HEK293 (cell line): ENCODE measurements at regions not wholly inside any gene's neighbourhood (a gene's known extent, or its start where the extent isn't known, plus 50 kb on each side); places are given as distances from the start of the nearest gene placed in this dataset.

Experiments used
- CTCF ChIA-PET: fragments of 350-600 bp; formaldehyde crosslinking; extraction: SDS; loops from one replicate; lab custom pipeline; 2021; ENCODE audit warnings: antibody characterized with exemption; lab: Yijun Ruan, JAX
- POLR2A ChIA-PET: fragments of 300-600 bp; formaldehyde crosslinking; extraction: SDS; loops from one replicate; lab custom pipeline; 2020; ENCODE audit warnings: antibody characterized with exemption, inconsistent platforms; lab: Yijun Ruan, JAX
- H3K27ac ChIP-seq: fragments of 200-500 bp; sonication (Bioruptor generic); 2 replicates; pipeline ENCODE4 v1.5.1; 2014; ENCODE audit warnings: low read depth, low read length, control low read depth, inconsistent platforms; ENCODE audit errors: extremely low read depth
- H3K36me3 ChIP-seq, 2 experiments: fragments of 200-500 bp in 1 of 2; sonication (Bioruptor generic) in 1 of 2; 1 replicate in 1 of 2; 2 replicates in 1 of 2; pipeline ENCODE4 v1.5.1; 2014 to 2017; ENCODE audit warnings: inconsistent platforms in 2 of 2, low read length in 2 of 2; ENCODE audit not compliant: control insufficient read depth in 2 of 2, insufficient read depth in 1 of 2
- H3K4me1 ChIP-seq: fragments of 200-500 bp; sonication (Bioruptor generic); 2 replicates; pipeline ENCODE4 v1.5.1; 2014; ENCODE audit warnings: mild to moderate bottlenecking, low read length, inconsistent platforms; ENCODE audit not compliant: control insufficient read depth, insufficient read depth
- H3K4me3 ChIP-seq: 2 replicates; pipeline ENCODE4 v1.5.1; 2011; ENCODE audit warnings: low read depth, mild to moderate bottlenecking, control low read depth, low read length, moderate library complexity
- H3K9me3 ChIP-seq: fragments of 200-500 bp; sonication (Bioruptor generic); 2 replicates; pipeline ENCODE4 v1.5.1; 2014; ENCODE audit warnings: low read depth, low read length, inconsistent platforms; ENCODE audit not compliant: control insufficient read depth, insufficient read depth
- GLI4 ChIP-seq: fragments of 450-650 bp; formaldehyde crosslinking; IDR thresholded peaks from 2 replicates; pipeline ENCODE4 v1.5.1; 2016; ENCODE audit warnings: missing biosample characterization, missing genetic modification characterization
- HOXA7 ChIP-seq: sonication (generic); formaldehyde crosslinking; IDR thresholded peaks from 2 replicates; pipeline ENCODE4 v1.8.1; 2022; ENCODE audit warnings: missing genetic modification reagents, borderline replicate concordance
- PRDM10 ChIP-seq: fragments of 450-650 bp; formaldehyde crosslinking; IDR thresholded peaks from 2 replicates; pipeline ENCODE4 v1.5.1; 2016; ENCODE audit warnings: missing biosample characterization, missing genetic modification characterization
- SCRT1 ChIP-seq: fragments of 450-650 bp; formaldehyde crosslinking; IDR thresholded peaks from 2 replicates; pipeline ENCODE4 v1.5.1; 2016; ENCODE audit warnings: missing biosample characterization, missing genetic modification characterization, borderline replicate concordance
- TRIM28 ChIP-seq: IDR thresholded peaks from 2 replicates; pipeline ENCODE4 v1.6.1; 2011; ENCODE audit warnings: low read length, control low read depth, borderline replicate concordance
- ZBTB6 ChIP-seq: fragments of 450-650 bp; formaldehyde crosslinking; IDR thresholded peaks from 2 replicates; pipeline ENCODE4 v1.5.1; 2017; ENCODE audit warnings: missing biosample characterization, missing genetic modification characterization
- ZFP37 ChIP-seq: fragments of 450-650 bp; formaldehyde crosslinking; IDR thresholded peaks from 2 replicates; pipeline ENCODE4 v1.5.1; 2016; ENCODE audit warnings: missing biosample characterization, missing genetic modification characterization
- ZFP41 ChIP-seq: fragments of 450-650 bp; formaldehyde crosslinking; IDR thresholded peaks from 2 replicates; pipeline ENCODE4 v1.5.1; 2016; ENCODE audit warnings: missing biosample characterization, missing genetic modification characterization, borderline replicate concordance
- ZNF10 ChIP-seq: fragments of 450-650 bp; formaldehyde crosslinking; IDR thresholded peaks from 2 replicates; pipeline ENCODE4 v1.5.1; 2017; ENCODE audit warnings: missing biosample characterization, missing genetic modification characterization
- ZNF146 ChIP-seq: fragments of 450-650 bp; formaldehyde crosslinking; IDR thresholded peaks from 2 replicates; pipeline ENCODE4 v1.5.1; 2016; ENCODE audit warnings: missing biosample characterization, missing genetic modification characterization
- ZNF302 ChIP-seq: fragments of 450-650 bp; formaldehyde crosslinking; IDR thresholded peaks from 2 replicates; pipeline ENCODE4 v1.5.1; 2016; ENCODE audit warnings: missing biosample characterization, missing genetic modification characterization, low read depth
- ZNF37A ChIP-seq: fragments of 450-650 bp; IDR thresholded peaks from 2 replicates; pipeline ENCODE4 v1.5.1; 2018; ENCODE audit warnings: missing biosample characterization, missing genetic modification characterization
- ZNF423 ChIP-seq: fragments of 450-650 bp; formaldehyde crosslinking; IDR thresholded peaks from 2 replicates; pipeline ENCODE4 v1.5.1; 2016; ENCODE audit warnings: missing biosample characterization, missing genetic modification characterization
- ZNF501 ChIP-seq: fragments of 450-650 bp; formaldehyde crosslinking; IDR thresholded peaks from 2 replicates; pipeline ENCODE4 v1.5.1; 2016; ENCODE audit warnings: missing biosample characterization, missing genetic modification characterization
- ZNF513 ChIP-seq: fragments of 450-650 bp; IDR thresholded peaks from 2 replicates; pipeline ENCODE4 v1.5.1; 2018; ENCODE audit warnings: missing biosample characterization, missing genetic modification characterization
- ZNF529 ChIP-seq: fragments of 450-650 bp; formaldehyde crosslinking; IDR thresholded peaks from 2 replicates; pipeline ENCODE4 v1.5.1; 2017; ENCODE audit warnings: missing genetic modification characterization, missing biosample characterization; ENCODE audit not compliant: insufficient replicate concordance
- ZNF555 ChIP-seq: fragments of 450-650 bp; formaldehyde crosslinking; conservative IDR thresholded peaks from 2 replicates; pipeline ENCODE4 v1.5.1; 2017; ENCODE audit warnings: missing biosample characterization, mild to moderate bottlenecking, missing genetic modification characterization, inconsistent platforms
- ZNF692 ChIP-seq: fragments of 450-650 bp; formaldehyde crosslinking; IDR thresholded peaks from 2 replicates; pipeline ENCODE4 v1.5.1; 2016; ENCODE audit warnings: missing biosample characterization, missing genetic modification characterization
- ZNF792 ChIP-seq: fragments of 450-650 bp; formaldehyde crosslinking; IDR thresholded peaks from 2 replicates; pipeline ENCODE4 v1.5.1; 2016; ENCODE audit warnings: missing biosample characterization, missing genetic modification characterization

- no peak for TF ChIP-seq ZNF513 (tag by site-specific recombination)
- no peak for TF ChIP-seq ZNF302 (tag by site-specific recombination)
- TF ChIP-seq ZNF692 (tag by site-specific recombination), result no peak
- no peak for TF ChIP-seq ZFP37
- no peak for TF ChIP-seq PRDM10 (tag by site-specific recombination)
- no peak for TF ChIP-seq TRIM28
- TF ChIP-seq ZNF37A (tag by site-specific recombination), result no peak
- TF ChIP-seq SCRT1 (tag by site-specific recombination), result 0 out of 2 replicates have a peak, but pooled peaks have one; percentile 8
- TF ChIP-seq ZNF501 (tag by site-specific recombination), result no peak
Observed at GRCh38 chr2:209368914-209369313, 54.9 kb upstream of the MAP2 start (continued).

GRCh38 chr2:209369656-209370055 is 54.2 kb upstream of the MAP2 start:
- H3K27ac ChIP-seq, result no peak overlapping the region
- ChIA-PET CTCF (interaction anchor here (4.0 kb wide), 1 partner anchor 35 kb away, joined by 25 read pairs; no protein-coding TSS in a partner anchor), POLR2A (interaction anchor here (0.7 kb wide), 1 partner anchor 56 kb away, joined by 3 read pairs; no protein-coding TSS in a partner anchor)

GRCh38 chr2:209371407-209371806 is 52.4 kb upstream of the MAP2 start:
- H3K4me1 ChIP-seq, result peaks cover 14% of the 10 kb centered on the region
- no peaks in the 10 kb centered on the region for H3K9me3 ChIP-seq
- H3K36me3 ChIP-seq, result no peaks in the 10 kb centered on the region
- H3K27ac ChIP-seq, result no peak overlapping the region
- H3K4me3 ChIP-seq, result no peak overlapping the region
- ChIA-PET CTCF (no interaction called here), POLR2A (no interaction called here)
- no peak for TF ChIP-seq ZNF513 (tag by site-specific recombination)
- no peak for TF ChIP-seq ZNF146 (tag by site-specific recombination)
- no peak for TF ChIP-seq ZNF529 (tag by site-specific recombination)
- TF ChIP-seq ZBTB6 (tag by site-specific recombination), result no peak
- TF ChIP-seq HOXA7 (CRISPR knock-in tag), result no peak
- no peak for TF ChIP-seq ZFP41 (tag by site-specific recombination)
- no peak for TF ChIP-seq ZNF10 (tag by site-specific recombination)
- no peak for TF ChIP-seq PRDM10 (tag by site-specific recombination)
- no peak for TF ChIP-seq ZNF792 (tag by site-specific recombination)

More at GRCh38 chr2:209369656-209370055, 54.2 kb upstream of the MAP2 start:
- TF ChIP-seq GLI4 (tag by site-specific recombination) (no peak), ZNF423 (tag by site-specific recombination) (no peak), ZNF555 (no peak)
- H3K9me3 ChIP-seq, result no peaks in the 10 kb centered on the region
- no peak overlapping the region for H3K4me3 ChIP-seq
- peaks cover 14% of the 10 kb centered on the region for H3K4me1 ChIP-seq
- no peaks in the 10 kb centered on the region for H3K36me3 ChIP-seq
